GM18858 (cell line): ENCODE measurements at regions not wholly inside any gene's neighbourhood (a gene's known extent, or its start where the extent isn't known, plus 50 kb on each side); places are given as distances from the start of the nearest gene placed in this dataset.
"Not testable (repeated sequence)": the region's sequence is repeated elsewhere in the genome, so short reads cannot be mapped to it uniquely, and the experiment has no call there.

Source experiments
- ATAC-seq: cut with Tn5 transposase; IDR thresholded peaks from one replicate; pipeline ENCODE4 v1.9.1; 2021; ENCODE audit not compliant: unreplicated experiment

- ATAC-seq: no peak
Observed at GRCh38 chr4:60259781-60260180, 940.3 kb upstream of the ADGRL3 start.

GRCh38 chr4:60266505-60266904 is 933.6 kb upstream of the ADGRL3 start:
- ATAC-seq: no peak

- no peak for ATAC-seq
Observed at GRCh38 chr4:60296386-60296785, 903.7 kb upstream of the ADGRL3 start.

DNA sequence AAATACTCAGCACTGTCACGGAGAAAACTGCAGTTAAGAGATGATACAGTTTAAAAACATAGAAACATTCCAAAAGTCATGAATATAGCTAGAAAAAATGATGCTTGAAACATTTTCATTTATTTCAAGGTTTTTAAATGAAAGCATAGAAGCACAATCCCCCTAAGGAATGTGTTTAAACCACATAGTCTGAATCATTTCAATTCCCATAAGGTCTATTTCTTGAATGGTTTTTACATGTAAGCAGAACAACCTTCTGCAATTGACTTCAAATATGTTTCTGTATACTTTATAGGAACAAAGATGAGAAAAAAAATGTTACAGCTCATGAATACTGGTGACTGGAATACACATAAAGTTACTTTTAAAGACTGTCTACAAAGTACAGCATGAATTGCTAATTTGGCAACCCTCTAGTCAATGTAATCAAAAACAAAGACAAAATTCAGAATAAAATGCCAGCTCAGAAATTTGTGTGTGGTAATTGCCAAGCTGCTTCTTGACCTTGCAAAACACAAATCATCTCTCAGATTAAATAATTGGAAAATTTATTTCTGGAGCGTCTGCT is 886.4 kb upstream of the ADGRL3 start:
- no peak for ATAC-seq

DNA sequence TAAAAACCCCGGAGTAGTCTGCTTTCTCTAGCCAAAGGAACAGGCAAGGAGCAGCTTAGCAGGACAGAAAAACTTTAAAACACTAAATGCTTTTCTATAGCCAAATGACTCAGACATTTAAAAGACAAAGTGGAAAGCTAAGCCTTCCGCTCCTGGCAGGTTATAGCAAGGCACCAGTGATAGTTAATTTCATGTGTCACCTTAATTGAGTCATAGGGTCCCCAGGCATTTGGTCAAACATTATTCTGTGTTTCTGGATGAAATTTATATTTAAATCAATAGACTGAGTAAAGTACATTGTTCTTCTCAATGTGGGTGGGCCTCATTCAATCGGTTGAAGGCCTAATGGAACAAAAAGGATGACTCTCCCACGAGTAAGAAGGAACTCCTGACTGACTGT is 885.7 kb upstream of the ADGRL3 start:
- no peak for ATAC-seq

DNA sequence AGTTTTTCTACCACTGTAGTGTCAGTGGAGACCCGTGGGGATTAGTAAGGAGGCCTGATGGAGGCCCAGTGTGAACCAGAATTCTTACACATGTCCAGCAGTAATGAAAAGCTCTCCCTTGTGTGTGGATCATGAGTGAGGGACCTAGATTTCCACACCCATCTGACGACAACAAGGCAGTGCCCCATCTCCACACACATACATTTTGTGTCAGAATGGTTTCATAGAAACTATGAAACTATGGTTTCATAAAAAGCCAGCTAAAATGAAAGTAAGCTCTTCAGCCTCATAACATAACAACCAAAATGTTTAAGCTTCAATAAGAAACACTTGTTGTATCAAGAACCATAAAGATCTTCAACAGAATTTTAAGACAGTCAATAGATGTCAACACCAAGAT is 884.5 kb upstream of the ADGRL3 start:
- ATAC-seq: no peak

DNA sequence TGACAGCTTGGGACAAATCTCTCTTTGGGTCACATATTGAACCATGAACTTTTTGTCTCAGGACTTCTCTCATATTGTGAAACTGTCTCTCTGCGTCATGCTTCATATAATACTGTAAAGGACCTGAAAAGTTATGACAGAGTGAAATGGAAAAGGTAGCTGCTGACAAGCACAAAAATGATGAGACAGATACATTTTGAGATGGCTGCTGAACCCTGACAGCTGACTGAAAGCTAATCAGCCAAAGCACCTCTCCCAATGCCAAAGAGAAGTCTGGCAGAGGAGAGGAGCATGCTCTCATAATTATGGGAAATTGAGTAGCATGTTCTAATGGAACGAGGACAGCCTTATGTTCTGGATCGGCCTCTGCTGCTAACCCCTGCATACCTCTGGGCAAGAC is 873.4 kb upstream of the ADGRL3 start:
- no peak for ATAC-seq

DNA sequence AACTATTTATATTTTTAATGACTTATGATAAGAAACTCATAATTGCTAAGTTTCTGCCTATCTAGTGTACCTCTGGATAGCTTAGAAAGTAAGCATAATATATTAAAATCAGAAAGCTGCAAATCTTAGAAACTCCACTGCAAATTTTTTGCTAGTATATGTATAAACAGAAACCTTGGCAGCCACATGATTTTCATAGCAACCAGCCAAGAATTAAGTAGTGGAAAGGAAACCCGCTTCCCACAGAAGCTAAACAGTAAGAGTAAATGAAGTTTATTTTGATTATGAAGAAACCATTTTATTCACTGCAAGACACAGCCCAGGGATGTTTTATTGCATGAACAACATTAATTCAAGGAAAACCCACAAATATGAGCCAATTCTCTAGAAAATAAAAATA is 872.5 kb upstream of the ADGRL3 start:
- ATAC-seq: no peak

- ATAC-seq: no peak
Observed at GRCh38 chr4:60344908-60345307, 855.2 kb upstream of the ADGRL3 start.

GRCh38 chr4:60345392-60345791 is 854.7 kb upstream of the ADGRL3 start:
- no peak for ATAC-seq

DNA sequence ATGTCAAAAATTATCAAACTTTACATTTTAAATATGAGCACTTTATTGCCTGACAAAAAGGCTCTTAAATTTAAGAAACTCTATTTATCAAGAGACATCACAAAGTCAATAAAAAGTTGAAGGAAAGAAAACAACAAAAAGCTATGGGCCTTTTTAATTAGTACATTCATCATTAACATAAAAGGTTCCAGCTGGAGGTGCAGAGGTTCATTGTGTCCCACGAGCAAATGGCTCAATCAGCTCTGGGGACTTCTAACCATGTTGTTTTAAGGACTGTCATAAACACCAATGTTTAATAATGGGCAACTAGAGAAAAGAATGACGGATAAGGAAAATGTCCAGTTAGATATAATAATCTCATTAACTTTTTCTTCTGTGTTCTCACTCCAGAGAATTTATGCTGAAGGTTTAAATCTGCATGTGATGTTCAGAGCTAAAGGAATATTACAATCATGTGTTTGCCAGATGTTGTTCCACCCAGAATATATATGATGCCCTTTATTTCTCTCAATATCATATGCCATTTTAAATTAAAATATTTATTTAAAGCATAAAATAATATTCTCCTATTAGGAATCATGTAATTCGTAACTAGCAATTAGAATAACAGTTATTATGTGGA is 840.3 kb upstream of the ADGRL3 start:
- ATAC-seq: no peak

DNA sequence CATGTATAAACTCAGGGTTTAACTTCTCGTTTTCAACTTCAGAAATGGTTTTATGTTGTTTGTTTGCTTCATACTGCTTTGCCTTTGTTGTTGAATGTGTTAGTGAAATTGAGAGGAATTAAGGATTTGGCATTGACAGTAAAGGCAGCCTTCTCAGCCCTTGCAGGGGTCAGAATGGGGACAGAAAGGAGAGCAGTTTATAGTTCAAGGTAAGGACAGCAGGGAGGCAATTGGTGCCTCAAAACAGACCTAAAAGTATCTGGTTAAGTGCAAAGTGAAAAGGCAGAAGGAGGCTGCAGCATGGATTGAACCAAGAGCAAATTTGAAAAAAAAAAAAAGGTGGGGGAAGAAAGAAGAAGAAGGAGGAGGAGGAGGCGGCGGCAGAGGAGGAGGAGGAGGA is 835.0 kb upstream of the ADGRL3 start:
- no peak for ATAC-seq

DNA sequence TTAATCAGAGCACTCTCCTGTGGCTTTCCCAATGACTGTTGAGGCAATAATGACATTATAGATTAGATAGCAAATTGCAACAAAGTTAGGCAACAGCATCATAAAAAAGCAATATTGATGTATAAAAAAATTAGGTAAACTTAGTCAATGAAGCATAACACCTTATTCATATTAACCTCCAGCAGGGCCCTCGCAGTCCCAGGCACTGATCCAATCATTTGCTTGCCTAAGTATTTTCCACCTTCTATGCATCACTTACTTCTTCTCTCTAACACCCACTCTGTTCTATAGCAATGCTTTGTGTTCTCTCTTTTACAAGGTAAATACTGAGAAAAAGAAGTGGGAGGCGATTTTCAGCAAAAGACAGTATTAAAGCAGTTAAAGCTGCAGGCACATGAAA is 833.5 kb upstream of the ADGRL3 start:
- ATAC-seq: no peak

GRCh38 chr4:60368986-60369385 is 831.1 kb upstream of the ADGRL3 start:
- ATAC-seq: no peak

- ATAC-seq: no peak
Observed at GRCh38 chr4:60378010-60378409, 822.1 kb upstream of the ADGRL3 start.

DNA sequence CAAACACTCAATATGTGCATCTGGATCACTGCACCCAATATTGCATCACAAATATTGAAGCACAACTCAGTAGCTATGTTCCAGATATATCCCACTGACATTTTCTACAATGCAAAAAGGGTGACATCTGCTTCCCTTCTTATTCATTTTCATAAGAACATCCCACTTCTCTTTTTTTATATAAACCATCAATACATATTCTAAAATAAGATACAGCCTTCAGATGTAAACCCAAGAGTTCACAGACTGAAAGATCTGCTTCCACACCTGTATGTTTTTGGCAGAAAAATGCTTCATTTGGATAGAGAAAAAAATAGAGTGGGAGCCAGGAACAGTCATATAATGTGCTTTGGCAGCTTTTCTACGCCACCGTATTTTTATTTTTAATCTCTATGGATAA is 815.6 kb upstream of the ADGRL3 start:
- no peak for ATAC-seq

- ATAC-seq: no peak
Observed at GRCh38 chr4:60389633-60390032, 810.5 kb upstream of the ADGRL3 start.

GRCh38 chr4:60396341-60397049 is 803.6 kb upstream of the ADGRL3 start:
- no peak for ATAC-seq

GRCh38 chr4:60400593-60400992 is 799.5 kb upstream of the ADGRL3 start:
- no peak for ATAC-seq

GRCh38 chr4:60404027-60404426 is 796.1 kb upstream of the ADGRL3 start:
- no peak for ATAC-seq

GRCh38 chr4:60422439-60422838 is 777.7 kb upstream of the ADGRL3 start:
- no peak for ATAC-seq

DNA sequence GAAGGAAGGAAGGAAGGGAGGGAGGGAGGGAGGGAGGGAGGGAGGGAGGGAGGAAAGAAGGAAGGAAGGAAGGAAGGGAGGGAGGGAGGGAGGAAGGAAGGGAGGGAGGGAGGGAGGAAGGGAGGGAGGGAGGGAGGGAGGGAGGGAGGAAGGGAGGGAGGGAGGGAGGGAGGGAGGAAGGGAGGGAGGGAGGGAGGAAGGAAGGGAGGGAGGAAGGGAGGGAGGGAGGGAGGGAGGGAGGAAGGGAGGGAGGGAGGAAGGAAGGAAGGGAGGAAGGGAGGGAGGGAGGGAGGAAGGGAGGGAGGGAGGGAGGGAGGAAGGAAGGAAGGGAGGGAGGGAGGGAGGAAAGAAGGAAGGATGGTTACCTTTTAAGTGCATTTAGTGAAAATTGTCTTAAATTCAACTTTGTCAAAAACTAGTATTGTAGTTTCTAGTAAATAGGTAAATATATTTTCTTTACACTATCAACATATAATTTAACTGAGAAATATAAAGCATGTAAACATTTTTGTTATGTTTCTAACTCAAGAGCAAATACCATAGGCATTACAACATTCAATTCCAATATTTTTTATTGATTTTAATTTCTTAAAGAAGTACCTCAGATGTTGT is 776.4 kb upstream of the ADGRL3 start:
- ATAC-seq: not testable (repeated sequence)
